H1 (cell line): ENCODE measurements at regions not wholly inside any gene's neighbourhood (a gene's known extent, or its start where the extent isn't known, plus 50 kb on each side); places are given as distances from the start of the nearest gene placed in this dataset.

ENCODE experiments used
- CTCF ChIA-PET: fragments of 300-600 bp; sonication (Branson Sonifier 250); formaldehyde crosslinking; loops from one replicate; lab custom pipeline; 2021; ENCODE audit not compliant: partially characterized antibody; lab: Charles Lee
- POLR2A ChIA-PET: fragments of 300-600 bp; sonication (Branson Sonifier 250); formaldehyde crosslinking; loops from one replicate; lab custom pipeline; 2021; ENCODE audit warnings: inconsistent platforms; ENCODE audit not compliant: partially characterized antibody; lab: Charles Lee
- DNase-seq, 2 experiments: peaks; one replicate each; pipeline versions ENCODE4 v3.0.0 to v3.0.0-alpha.2; 2010 to 2022; ENCODE audit warnings: low spot score in 2 of 2, low read depth in 1 of 2, mixed read lengths in 1 of 2
- FAIRE-seq: peaks from 2 replicates; lab custom pipeline; 2011; peaks lifted over from hg19 to GRCh38; lab: Jason Lieb, UNC
- H2AFZ ChIP-seq: 2 replicates; pipeline ENCODE4 v1.8.1; 2012; ENCODE audit warnings: low read length, inconsistent platforms
- H2AK5ac ChIP-seq: 2 replicates; pipeline ENCODE4 v1.6.1; 2013; ENCODE audit warnings: low read depth, low read length
- H2BK120ac ChIP-seq: replicated peaks from 2 replicates; pipeline ENCODE3; 2013; ENCODE audit warnings: low read depth, low read length, inconsistent platforms
- H2BK12ac ChIP-seq: 2 replicates; pipeline ENCODE4 v1.6.1; 2013; ENCODE audit warnings: low read depth, low read length
- H2BK15ac ChIP-seq: 2 replicates; pipeline ENCODE4 v1.6.1; 2013; ENCODE audit warnings: low read length
- H2BK20ac ChIP-seq: 2 replicates; pipeline ENCODE4 v1.6.1; 2013; ENCODE audit warnings: low read length
- H2BK5ac ChIP-seq: 2 replicates; pipeline ENCODE4 v1.6.1; 2013; ENCODE audit warnings: low read depth, low read length
- H3K14ac ChIP-seq: 2 replicates; pipeline ENCODE4 v1.6.1; 2013; ENCODE audit warnings: inconsistent platforms; ENCODE audit not compliant: insufficient read length
- H3K18ac ChIP-seq: 2 replicates; pipeline ENCODE4 v1.6.1; 2013; ENCODE audit warnings: low read length; ENCODE audit errors: extremely low read depth
- H3K23ac ChIP-seq: 2 replicates; pipeline ENCODE4 v1.6.1; 2013; ENCODE audit warnings: inconsistent platforms; ENCODE audit not compliant: insufficient read length
- H3K23me2 ChIP-seq: 2 replicates; pipeline ENCODE4 v1.6.1; 2013; ENCODE audit warnings: low read depth, low read length
- H3K27ac ChIP-seq: 2 replicates; pipeline ENCODE4 v1.6.1; 2011; ENCODE audit warnings: low read depth, low read length, inconsistent platforms
- H3K27me3 ChIP-seq, 4 experiments: replicated peaks in 1 of 4; 1 replicate in 1 of 4; 2 replicates in 3 of 4; pipeline versions ENCODE4 v1.6.1 to v1.8.1; 2011 to 2013; ENCODE audit warnings: low read length in 3 of 4, mild to moderate bottlenecking in 3 of 4, inconsistent platforms in 2 of 4, mixed read lengths in 2 of 4, moderate library complexity in 1 of 4; ENCODE audit not compliant: control insufficient read depth in 3 of 4, insufficient read depth in 3 of 4; ENCODE audit errors: extremely low read depth in 1 of 4
- H3K36me3 ChIP-seq, 4 experiments: 2 replicates each; pipeline versions ENCODE4 v1.6.1 to v1.8.1; 2011 to 2013; ENCODE audit warnings: mild to moderate bottlenecking in 4 of 4, low read length in 3 of 4, moderate library complexity in 2 of 4, control low read depth in 1 of 4, inconsistent platforms in 1 of 4; ENCODE audit not compliant: insufficient read depth in 4 of 4, control insufficient read depth in 2 of 4
- H3K4ac ChIP-seq: replicated peaks from 2 replicates; pipeline ENCODE3; 2013; ENCODE audit warnings: low read length, low read depth, mixed read lengths, inconsistent platforms; ENCODE audit not compliant: insufficient read length
- H3K4me1 ChIP-seq, 4 experiments: replicated peaks in 1 of 4; 1 replicate in 1 of 4; 2 replicates in 3 of 4; pipeline versions ENCODE4 v1.6.1 to v1.8.1; 2011 to 2013; ENCODE audit warnings: low read length in 3 of 4, inconsistent platforms in 2 of 4, mixed read lengths in 1 of 4; ENCODE audit not compliant: insufficient read depth in 4 of 4, control insufficient read depth in 3 of 4
- H3K4me2 ChIP-seq, 2 experiments: 2 replicates each; pipeline versions ENCODE4 v1.6.1 to v1.8.1; 2011 to 2013; ENCODE audit warnings: low read depth in 2 of 2, low read length in 2 of 2, control low read depth in 1 of 2, inconsistent platforms in 1 of 2, mild to moderate bottlenecking in 1 of 2; ENCODE audit not compliant: insufficient read depth in 1 of 2
- H3K4me3 ChIP-seq, 4 experiments: fragments of 200-600, 300-600 bp in 1 of 4; sonication (generic), shearing (Covaris generic), sonication (Bioruptor Twin) in 1 of 4; 2 replicates each; pipeline versions ENCODE4 v1.5.1 to v1.8.1; 2011 to 2016; ENCODE audit warnings: low read length in 4 of 4, low read depth in 3 of 4, control low read depth in 2 of 4, inconsistent platforms in 2 of 4, mild to moderate bottlenecking in 2 of 4, mixed read lengths in 1 of 4, moderate library complexity in 1 of 4; ENCODE audit not compliant: insufficient read depth in 2 of 4; ENCODE audit errors: extremely low read depth in 1 of 4
- H3K56ac ChIP-seq: replicated peaks from 2 replicates; pipeline ENCODE3; 2013; ENCODE audit warnings: low read depth, mild to moderate bottlenecking, mixed read lengths, low read length, inconsistent platforms; ENCODE audit not compliant: insufficient read length
- H3K79me1 ChIP-seq: 2 replicates; pipeline ENCODE4 v1.6.1; 2013; ENCODE audit warnings: low read depth, low read length, control low read depth
- H3K79me2 ChIP-seq, 2 experiments: 2 replicates each; pipeline versions ENCODE4 v1.6.1 to v1.8.1; 2012 to 2013; ENCODE audit warnings: low read length in 2 of 2, mild to moderate bottlenecking in 2 of 2, inconsistent platforms in 1 of 2; ENCODE audit not compliant: insufficient read depth in 2 of 2, control insufficient read depth in 1 of 2
- H3K9ac ChIP-seq, 4 experiments: replicated peaks in 1 of 4; 1 replicate in 1 of 4; 2 replicates in 3 of 4; pipeline versions ENCODE4 v1.6.1 to v1.8.1; 2011 to 2013; ENCODE audit warnings: low read depth in 3 of 4, low read length in 3 of 4, control low read depth in 2 of 4, mild to moderate bottlenecking in 2 of 4, moderate library complexity in 2 of 4, inconsistent platforms in 1 of 4; ENCODE audit errors: extremely low read depth in 1 of 4
- H3K9me3 ChIP-seq, 2 experiments: 2 replicates each; pipeline versions ENCODE4 v1.6.1 to v1.8.1; 2012 to 2013; ENCODE audit warnings: mild to moderate bottlenecking in 2 of 2, moderate library complexity in 2 of 2, control low read depth in 1 of 2, inconsistent platforms in 1 of 2, low read depth in 1 of 2, low read length in 1 of 2, mixed read lengths in 1 of 2; ENCODE audit not compliant: insufficient read depth in 2 of 2
- H4K20me1 ChIP-seq, 2 experiments: replicated peaks in 1 of 2; 2 replicates each; pipeline versions ENCODE3 to v1.8.1; 2011 to 2013; ENCODE audit warnings: inconsistent platforms in 2 of 2, low read length in 2 of 2, mild to moderate bottlenecking in 1 of 2; ENCODE audit not compliant: insufficient read depth in 2 of 2, control insufficient read depth in 1 of 2
- H4K5ac ChIP-seq: 2 replicates; pipeline ENCODE4 v1.6.1; 2013; ENCODE audit warnings: low read length, low read depth, mixed read lengths, inconsistent platforms; ENCODE audit not compliant: insufficient read length
- H4K8ac ChIP-seq: 2 replicates; pipeline ENCODE4 v1.8.0; 2013; ENCODE audit warnings: mild to moderate bottlenecking, moderate library complexity, low read length, inconsistent platforms; ENCODE audit not compliant: insufficient read depth; ENCODE audit errors: extremely low read depth
- H4K91ac ChIP-seq: replicated peaks from 2 replicates; pipeline ENCODE3; 2013; ENCODE audit warnings: low read length, mixed read lengths, inconsistent platforms; ENCODE audit not compliant: insufficient read length
- ASH2L ChIP-seq: fragments of 200-600, 300-600 bp; sonication (generic); IDR thresholded peaks from one replicate; pipeline ENCODE4 v1.7.1; 2017; ENCODE audit warnings: low read length
- CBX5 ChIP-seq: fragments of 300-800, 300-1000 bp; sonication (generic); IDR thresholded peaks from 2 replicates; pipeline ENCODE4 v1.7.1; 2016; ENCODE audit warnings: antibody characterized with exemption, low read length, low read depth
- EGR1 ChIP-seq: IDR thresholded peaks from 2 replicates; pipeline ENCODE4 v1.6.1; 2011; ENCODE audit warnings: low read depth, low read length, borderline replicate concordance
- EP300 ChIP-seq, 2 experiments: IDR thresholded peaks; 1 replicate in 1 of 2; 2 replicates in 1 of 2; pipeline ENCODE4 v1.6.1; 2011 to 2012; ENCODE audit warnings: low read depth in 2 of 2, low read length in 2 of 2, mild to moderate bottlenecking in 2 of 2, borderline replicate concordance in 1 of 2, inconsistent platforms in 1 of 2, moderate library complexity in 1 of 2
- GABPA ChIP-seq: IDR thresholded peaks from 2 replicates; pipeline ENCODE4 v1.6.1; 2011; ENCODE audit warnings: mild to moderate bottlenecking, low read length, moderate library complexity, borderline replicate concordance; ENCODE audit not compliant: insufficient read depth
- KDM1A ChIP-seq: fragments of 200-600, 300-600 bp; sonication (generic); IDR thresholded peaks from 2 replicates; pipeline ENCODE4 v1.7.1; 2016; ENCODE audit warnings: mild to moderate bottlenecking, low read length, borderline replicate concordance
- KDM4A ChIP-seq: IDR thresholded peaks from one replicate; pipeline ENCODE4 v1.7.1; 2012; ENCODE audit warnings: low read depth, mild to moderate bottlenecking, moderate library complexity, low read length, inconsistent platforms; ENCODE audit not compliant: severe bottlenecking
- KDM5A ChIP-seq: fragments of 200-600 bp; IDR thresholded peaks from 2 replicates; pipeline ENCODE4 v1.7.1; 2012; ENCODE audit warnings: mild to moderate bottlenecking, low read length, inconsistent platforms, mixed read lengths
- MAFK ChIP-seq: IDR thresholded peaks from 2 replicates; pipeline ENCODE4 v1.6.1; 2012; ENCODE audit warnings: low read depth, mild to moderate bottlenecking, improper control_type of control experiment, low read length
- RNF2 ChIP-seq: fragments of 200-900, 300-1000 bp; sonication (generic); IDR thresholded peaks from 2 replicates; pipeline ENCODE4 v1.7.1; 2016; ENCODE audit warnings: borderline replicate concordance, low read depth, mild to moderate bottlenecking, antibody characterized with exemption, low read length; ENCODE audit not compliant: poor library complexity, severe bottlenecking; ENCODE audit errors: missing control alignments
- SIX5 ChIP-seq: IDR thresholded peaks from 2 replicates; pipeline ENCODE4 v1.6.1; 2011; ENCODE audit warnings: mild to moderate bottlenecking, low read depth, low read length
- SP1 ChIP-seq: IDR thresholded peaks from 2 replicates; pipeline ENCODE4 v1.6.1; 2011; ENCODE audit warnings: low read depth, low read length
- SP4 ChIP-seq: IDR thresholded peaks from 2 replicates; pipeline ENCODE4 v1.6.1; 2012; ENCODE audit warnings: low read length, inconsistent platforms
- TAF7 ChIP-seq: optimal IDR thresholded peaks from 2 replicates; pipeline ENCODE3; 2011; ENCODE audit warnings: low read depth, mild to moderate bottlenecking, inconsistent platforms, low read length, moderate library complexity, borderline replicate concordance
- WGBS, 2 experiments: shearing (Covaris generic) in 1 of 2; methylation state at CpG; one replicate each; pipeline versions ENCODE4 v1.1.6 to v1.1.7; 2013 to 2015; ENCODE audit warnings: low lambda C conversion rate in 2 of 2, mixed read lengths in 2 of 2, inconsistent platforms in 1 of 2, low coverage in 1 of 2, missing lambda C conversion rate in 1 of 2; ENCODE audit not compliant: insufficient replicate concordance in 2 of 2, insufficient coverage in 1 of 2, insufficient read length in 1 of 2; ENCODE audit errors: extremely low coverage in 1 of 2, missing lambda C conversion rate in 1 of 2; 5-methylcytosine and 5-hydroxymethylcytosine counted together

DNA sequence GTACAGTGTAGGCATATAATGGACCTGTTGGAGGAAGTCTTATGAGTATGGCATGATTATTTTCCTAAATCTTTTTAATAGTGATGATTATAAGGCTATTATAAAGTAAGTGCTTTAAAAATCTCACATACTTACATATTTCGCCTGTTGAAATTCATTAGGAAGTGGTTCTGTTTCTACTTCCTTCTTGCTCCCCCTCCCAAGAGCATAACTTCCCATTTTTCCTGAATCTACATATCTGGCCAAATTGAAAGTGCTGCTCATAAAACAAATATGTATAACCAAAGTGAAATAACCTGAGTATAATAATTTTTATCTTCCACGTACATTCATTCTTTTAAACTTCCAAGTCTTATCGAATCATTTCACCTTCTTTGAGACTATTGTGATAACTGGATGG, 455.6 kb upstream of the SEL1L start:
- no peaks in the 10 kb centered on the region for H3K4me1 ChIP-seq
- no peak overlapping the region for H3K4me3 ChIP-seq
- no peak overlapping the region for H2BK15ac ChIP-seq
- H2BK20ac ChIP-seq = no peak overlapping the region
- H4K91ac ChIP-seq = no peak overlapping the region
- H3K9me3 ChIP-seq = no peaks in the 10 kb centered on the region
- DNase-seq = no peak
- no peaks in the 10 kb centered on the region for H3K79me2 ChIP-seq
- no peak overlapping the region for H2BK12ac ChIP-seq
- no peak overlapping the region for H4K8ac ChIP-seq
- H2BK120ac ChIP-seq = no peak overlapping the region
- H2BK5ac ChIP-seq = no peak overlapping the region
- H3K23ac ChIP-seq = no peak overlapping the region
- TF ChIP-seq TAF7 (no peak), KDM1A (no peak), RNF2 (no peak), KDM4A (no peak), SIX5 (no peak), SP4 (no peak), EGR1 (no peak), ASH2L (no peak), SP1 (no peak), KDM5A (no peak), CBX5 (no peak), EP300 (IDR thresholded peaks at IDR 0.05; ENCODE audit: borderline replicate concordance in 1 of 2, low read depth in 2 of 2, low read length in 2 of 2) (no peak), GABPA (no peak), MAFK (no peak)
- TF ChIP-seq, all 59 proteins: peak for 0
- H3K9ac ChIP-seq = no peak overlapping the region
- no peaks in the 10 kb centered on the region for H3K27me3 ChIP-seq
- no peak overlapping the region for H3K4me2 ChIP-seq
- H3K79me1 ChIP-seq = no peaks in the 10 kb centered on the region
- ChIA-PET CTCF (interaction anchor here (0.6 to 6.1 kb wide), 12 partner anchors 8 to 1139 kb away, joined by 3 to 61 read pairs (median 15); no protein-coding TSS in a partner anchor), POLR2A (no interaction called here)
- no peak overlapping the region for H3K14ac ChIP-seq
- no peaks in the 10 kb centered on the region for H3K36me3 ChIP-seq
- no peak overlapping the region for H3K56ac ChIP-seq
- FAIRE-seq = no peak
- no peak overlapping the region for H2AFZ ChIP-seq
- H4K5ac ChIP-seq = no peak overlapping the region
- H3K4ac ChIP-seq = no peak overlapping the region
- no peaks in the 10 kb centered on the region for H4K20me1 ChIP-seq
- no peak overlapping the region for H3K18ac ChIP-seq
- H2AK5ac ChIP-seq = no peak overlapping the region
- 91% methylated on average over 3 of the region's 3 CpGs; no CpG with 5 or more reads in 1 of the 2 experiments for WGBS, 2 experiments
- H3K27ac ChIP-seq = no peak overlapping the region
- no peaks in the 10 kb centered on the region for H3K23me2 ChIP-seq
